ENCODE measurements at regions not wholly inside any gene's neighbourhood (a gene's known extent, or its start where the extent isn't known, plus 50 kb on each side); places are given as distances from the start of the nearest gene placed in this dataset.

- Histone ChIP-seq H3F3A (replicated peaks; ENCODE audit: low read depth) (no peaks in the 10 kb centered on the region), H3K4me3 (no peak overlapping the region), H3K79me2 (replicated peaks; ENCODE audit: insufficient read depth) (no peaks in the 10 kb centered on the region), H2AFZ (no peak overlapping the region), H3K27me3 (ENCODE audit: insufficient read depth) (no peaks in the 10 kb centered on the region), H3K4me1 (ENCODE audit: insufficient read depth) (no peaks in the 10 kb centered on the region), H3K36me3 (ENCODE audit: insufficient read depth) (peaks cover 4% of the 10 kb centered on the region; the same call in 1 of the 2 replicates), H3K4me2 (no peak overlapping the region), H4K20me1 (replicated peaks; ENCODE audit: insufficient read depth) (no peaks in the 10 kb centered on the region), H3K27ac (ENCODE audit: low read depth) (no peak overlapping the region), H3K9me2 (ENCODE audit: insufficient read depth) (no peaks in the 10 kb centered on the region)
- Mint-ChIP-seq H3K36me3 (ENCODE audit: low read depth) (no peaks in the 10 kb centered on the region; the same call in 2 of the 3 replicates), H3K27me3 (ENCODE audit: insufficient read depth, low read depth, poor library complexity) (peaks cover 11% of the 10 kb centered on the region), H3K9me3 (no peaks in the 10 kb centered on the region), H3K27ac (no peak overlapping the region), H3K4me3 (no peak overlapping the region), H3K4me1 (peaks cover 7% of the 10 kb centered on the region; the same call in 2 of the 3 replicates)
- no peak for TF ChIP-seq JUNB (IDR thresholded peaks at IDR 0.05; ENCODE audit: unreplicated experiment)
- TF ChIP-seq ZNF331 (CRISPR knock-in tag; IDR thresholded peaks at IDR 0.05; ENCODE audit: low read depth): no peak
- no peak for TF ChIP-seq EZH2 (IDR thresholded peaks at IDR 0.05; ENCODE audit: low read depth, unreplicated experiment)
- TF ChIP-seq STAT1 (IDR thresholded peaks at IDR 0.05; ENCODE audit: unreplicated experiment): no peak
- no peak for TF ChIP-seq ZNF114 (CRISPR knock-in tag; IDR thresholded peaks at IDR 0.05)
- no peak for TF ChIP-seq EZH2phosphoT487 (IDR thresholded peaks at IDR 0.05; ENCODE audit: unreplicated experiment)
- TF ChIP-seq ETS1 (IDR thresholded peaks at IDR 0.05): no peak
- no peak for TF ChIP-seq REST (IDR thresholded peaks at IDR 0.05; ENCODE audit: unreplicated experiment)
- TF ChIP-seq NANOG (IDR thresholded peaks at IDR 0.05; ENCODE audit: borderline replicate concordance): no peak
- TF ChIP-seq POLR2AphosphoS5 (IDR thresholded peaks at IDR 0.05; ENCODE audit: low read depth): no peak
- no peak for TF ChIP-seq ZNF462 (CRISPR knock-in tag; IDR thresholded peaks at IDR 0.05)
- no peak for TF ChIP-seq CREB1 (CRISPR knock-in tag; IDR thresholded peaks at IDR 0.05; ENCODE audit: low read depth)
- no peak for TF ChIP-seq CTCF (conservative IDR thresholded peaks at IDR 0.05; ENCODE audit: low read depth in 2 of 2)
- no peak for DNase-seq (ENCODE audit: low spot score)
- ATAC-seq: no peak
These were observed 728.6 kb downstream of the BRD1 start for GRCh38 chr22:49099089-49099488.

All from GM23338 (cell line).